HCT116 (cell line): ENCODE measurements at regions not wholly inside any gene's neighbourhood (a gene's known extent, or its start where the extent isn't known, plus 50 kb on each side); places are given as distances from the start of the nearest gene placed in this dataset.

ENCODE experiments used
- ATAC-seq: fragments of 200-7000 bp; cut with Tn5 transposase; 2 replicates; pipeline ENCODE4 v1.9.1; 2020; ENCODE audit warnings: mild to moderate bottlenecking, moderate library complexity
- BruUV-seq: library from RNA; stranded (reverse); fragments of 400-500 nt; replicated peaks from 2 replicates; lab custom pipeline; 2021; lab: Mats Ljungman, UMichigan
- CTCF ChIA-PET: fragments of 300-600 bp; sonication (Branson Sonifier 250); formaldehyde crosslinking; loops from one replicate; lab custom pipeline; 2021; ENCODE audit warnings: antibody characterized with exemption; lab: Charles Lee
- POLR2A ChIA-PET: fragments of 300-600, 350-600 bp; sonication (Branson Sonifier 250); formaldehyde crosslinking; loops from one replicate; lab custom pipeline; 2021; ENCODE audit warnings: antibody characterized with exemption; lab: Charles Lee
- RAD21 ChIA-PET, 2 experiments: fragments of 300-600 bp; sonication (Branson Sonifier 250); formaldehyde crosslinking; loops; one replicate each; lab custom pipeline; 2023; ENCODE audit warnings: low total read pairs in 2 of 2; ENCODE audit not compliant: uncharacterized antibody in 2 of 2, unreplicated experiment in 2 of 2, low non-redundant PET in 1 of 2; lab: Charles Lee
- DNase-seq: peaks from one replicate; pipeline ENCODE4 v3.0.0-alpha.2; 2010; ENCODE audit warnings: low read depth, low spot score
- H2AFZ ChIP-seq: fragments of 200-600 bp; shearing (Covaris generic), sonication (generic); 2 replicates; pipeline ENCODE4 v1.6.1; 2017; ENCODE audit warnings: low read depth, mixed run types, mixed read lengths, antibody characterized with exemption, low read length; ENCODE audit not compliant: poor library complexity, severe bottlenecking
- H3K27ac ChIP-seq: 2 replicates; pipeline ENCODE4 v1.5.1; 2012; ENCODE audit warnings: low read depth, low read length
- H3K27me3 ChIP-seq: fragments of 200-600 bp; sonication (generic); 2 replicates; pipeline ENCODE4 v1.6.1; 2016; ENCODE audit warnings: mixed run types, low read length, mixed read lengths; ENCODE audit not compliant: insufficient read depth
- H3K36me3 ChIP-seq, 2 experiments: fragments of 200-500 bp in 1 of 2; fragments of 200-600 bp in 1 of 2; sonication (Bioruptor generic) in 1 of 2; sonication (generic) in 1 of 2; 2 replicates each; pipeline versions ENCODE4 v1.5.1 to v1.6.1; 2014 to 2016; ENCODE audit warnings: low read length in 2 of 2, inconsistent platforms in 1 of 2, mixed read lengths in 1 of 2, mixed run types in 1 of 2; ENCODE audit not compliant: insufficient read depth in 2 of 2, control insufficient read depth in 1 of 2
- H3K4me1 ChIP-seq, 2 experiments: fragments of 200-600 bp in 1 of 2; sonication (generic) in 1 of 2; 2 replicates each; pipeline versions ENCODE4 v1.5.1 to v1.6.1; 2012 to 2017; ENCODE audit warnings: low read length in 2 of 2, inconsistent platforms in 1 of 2, mild to moderate bottlenecking in 1 of 2, mixed read lengths in 1 of 2, mixed run types in 1 of 2, moderate library complexity in 1 of 2; ENCODE audit not compliant: insufficient read depth in 2 of 2, control insufficient read depth in 1 of 2
- H3K4me2 ChIP-seq: fragments of 200-600 bp; sonication (generic); 2 replicates; pipeline ENCODE4 v1.6.1; 2017; ENCODE audit warnings: mixed run types, low read length, mixed read lengths
- H3K4me3 ChIP-seq, 2 experiments: fragments of 200-600 bp in 1 of 2; sonication (generic) in 1 of 2; replicated peaks in 1 of 2; 2 replicates each; pipeline ENCODE4 v1.5.1; 2011 to 2016; ENCODE audit warnings: low read length in 2 of 2, control low read depth in 1 of 2, low read depth in 1 of 2, mild to moderate bottlenecking in 1 of 2, mixed read lengths in 1 of 2, mixed run types in 1 of 2
- H3K79me2 ChIP-seq: fragments of 200-600 bp; sonication (generic); 2 replicates; pipeline ENCODE4 v1.6.1; 2017; ENCODE audit warnings: mild to moderate bottlenecking, mixed run types, low read length, moderate library complexity, mixed read lengths; ENCODE audit not compliant: insufficient read depth
- H3K9ac ChIP-seq: fragments of 200-600 bp; sonication (generic); 2 replicates; pipeline ENCODE4 v1.6.1; 2016; ENCODE audit warnings: low read length, mixed read lengths
- H3K9me2 ChIP-seq: fragments of 200-600 bp; sonication (generic), shearing (Covaris generic); 2 replicates; pipeline ENCODE4 v1.6.1; 2017; ENCODE audit warnings: mixed run types, mild to moderate bottlenecking, moderate library complexity; ENCODE audit not compliant: insufficient read depth
- H3K9me3 ChIP-seq, 2 experiments: fragments of 200-500 bp in 1 of 2; fragments of 200-600 bp in 1 of 2; sonication (Bioruptor generic) in 1 of 2; sonication (generic) in 1 of 2; 2 replicates each; pipeline ENCODE4 v1.6.1; 2014 to 2017; ENCODE audit warnings: low read length in 2 of 2, mixed read lengths in 2 of 2, inconsistent platforms in 1 of 2, low read depth in 1 of 2, mild to moderate bottlenecking in 1 of 2, mixed run types in 1 of 2, moderate library complexity in 1 of 2; ENCODE audit not compliant: control insufficient read depth in 1 of 2, insufficient read depth in 1 of 2
- H4K20me1 ChIP-seq: fragments of 200-600 bp; sonication (generic), shearing (Covaris generic); 2 replicates; pipeline ENCODE4 v1.6.1; 2017; ENCODE audit warnings: mixed run types, mild to moderate bottlenecking, moderate library complexity; ENCODE audit not compliant: insufficient read depth
- CBX3 ChIP-seq: IDR thresholded peaks from 2 replicates; pipeline ENCODE4 v1.6.1; 2012; ENCODE audit warnings: low read depth
- CEBPB ChIP-seq: IDR thresholded peaks from 2 replicates; pipeline ENCODE4 v1.6.1; 2012; ENCODE audit warnings: low read depth
- EGR1 ChIP-seq: IDR thresholded peaks from 2 replicates; pipeline ENCODE4 v1.6.1; 2012; ENCODE audit warnings: low read depth
- JUND ChIP-seq: IDR thresholded peaks from 2 replicates; pipeline ENCODE4 v1.6.1; 2012
- MAX ChIP-seq: IDR thresholded peaks from 2 replicates; pipeline ENCODE4 v1.6.1; 2012
- POLR2AphosphoS5 ChIP-seq: IDR thresholded peaks from 2 replicates; pipeline ENCODE4 v1.6.1; 2011; ENCODE audit warnings: mild to moderate bottlenecking, low read depth, low read length, moderate library complexity
- RAD21 ChIP-seq: IDR thresholded peaks from 2 replicates; pipeline ENCODE4 v1.6.1; 2012; ENCODE audit warnings: low read depth, mild to moderate bottlenecking
- SP1 ChIP-seq: IDR thresholded peaks from 2 replicates; pipeline ENCODE4 v1.6.1; 2012; ENCODE audit warnings: low read depth
- SRF ChIP-seq: IDR thresholded peaks from 2 replicates; pipeline ENCODE4 v1.6.1; 2012; ENCODE audit warnings: low read depth
- YY1 ChIP-seq: IDR thresholded peaks from 2 replicates; pipeline ENCODE4 v1.6.1; 2011; ENCODE audit warnings: low read length, low read depth, moderate library complexity, mild to moderate bottlenecking; ENCODE audit not compliant: insufficient replicate concordance; ENCODE audit errors: extremely low read depth
- ZFX ChIP-seq: fragments of 450-650 bp; IDR thresholded peaks from 2 replicates; pipeline ENCODE4 v1.6.1; 2017
- intact Hi-C: fragments of 100-400 bp; cut with micrococcal nuclease; formaldehyde crosslinking; loops from 2 replicates; pipeline ENCODE4 v1.10.0; 2022
- TF ChIP-seq, protein P1 (sequence below), 3 experiments: fragments of 200-600 bp in 1 of 3; sonication (generic) in 1 of 3; IDR thresholded peaks in 2 of 3; conservative IDR thresholded peaks in 1 of 3; 2 replicates each; pipeline ENCODE4 v1.5.1; 2012 to 2017; ENCODE audit warnings: low read depth in 2 of 3, low read length in 2 of 3, antibody characterized with exemption in 1 of 3, borderline replicate concordance in 1 of 3, control low read depth in 1 of 3, mild to moderate bottlenecking in 1 of 3, mixed read lengths in 1 of 3, mixed run types in 1 of 3, moderate library complexity in 1 of 3; ENCODE audit not compliant: insufficient read depth in 1 of 3
- TF ChIP-seq, protein P2 (sequence below): IDR thresholded peaks from 2 replicates; pipeline ENCODE4 v1.6.1; 2012; ENCODE audit warnings: low read depth

DNA sequence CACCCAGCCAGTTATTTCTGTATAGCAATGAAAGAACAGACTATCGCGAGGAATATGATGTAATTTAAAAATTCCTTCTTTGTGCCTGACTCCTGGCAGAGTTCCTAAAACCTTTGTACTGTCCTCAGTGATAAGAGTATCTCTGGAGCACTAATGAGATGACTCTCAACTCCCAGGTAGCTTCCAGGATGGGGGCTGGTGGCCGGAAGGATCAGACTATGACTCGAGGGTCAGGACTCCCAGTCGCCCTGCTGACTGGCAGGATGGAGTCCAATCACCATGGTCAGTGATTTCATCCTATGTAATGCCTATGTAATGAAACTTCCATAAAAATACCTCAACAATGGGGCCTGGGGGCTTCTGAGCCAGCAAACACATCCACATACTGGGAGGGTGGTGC is 135.1 kb downstream of the SHANK2 start:
- H3K9me3 ChIP-seq: no peaks in the 10 kb centered on the region
- peaks cover 0 to 8% of the 10 kb centered on the region in 2 experiments; a peak in 2 of 4 replicates for H3K4me1 ChIP-seq
- no peak overlapping the region for H3K4me2 ChIP-seq
- no peak overlapping the region for H2AFZ ChIP-seq
- no peak overlapping the region for H3K27ac ChIP-seq
- H3K36me3 ChIP-seq: no peaks in the 10 kb centered on the region
- H4K20me1 ChIP-seq: no peaks in the 10 kb centered on the region
- TF ChIP-seq YY1 (no peak), RAD21 (no peak), SRF (no peak), CBX3 (no peak), EGR1 (no peak), JUND (no peak), ZFX (no peak), CEBPB (no peak), SP1 (no peak), MAX (no peak), POLR2AphosphoS5 (no peak)
- TF ChIP-seq, protein P1, sequence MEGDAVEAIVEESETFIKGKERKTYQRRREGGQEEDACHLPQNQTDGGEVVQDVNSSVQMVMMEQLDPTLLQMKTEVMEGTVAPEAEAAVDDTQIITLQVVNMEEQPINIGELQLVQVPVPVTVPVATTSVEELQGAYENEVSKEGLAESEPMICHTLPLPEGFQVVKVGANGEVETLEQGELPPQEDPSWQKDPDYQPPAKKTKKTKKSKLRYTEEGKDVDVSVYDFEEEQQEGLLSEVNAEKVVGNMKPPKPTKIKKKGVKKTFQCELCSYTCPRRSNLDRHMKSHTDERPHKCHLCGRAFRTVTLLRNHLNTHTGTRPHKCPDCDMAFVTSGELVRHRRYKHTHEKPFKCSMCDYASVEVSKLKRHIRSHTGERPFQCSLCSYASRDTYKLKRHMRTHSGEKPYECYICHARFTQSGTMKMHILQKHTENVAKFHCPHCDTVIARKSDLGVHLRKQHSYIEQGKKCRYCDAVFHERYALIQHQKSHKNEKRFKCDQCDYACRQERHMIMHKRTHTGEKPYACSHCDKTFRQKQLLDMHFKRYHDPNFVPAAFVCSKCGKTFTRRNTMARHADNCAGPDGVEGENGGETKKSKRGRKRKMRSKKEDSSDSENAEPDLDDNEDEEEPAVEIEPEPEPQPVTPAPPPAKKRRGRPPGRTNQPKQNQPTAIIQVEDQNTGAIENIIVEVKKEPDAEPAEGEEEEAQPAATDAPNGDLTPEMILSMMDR (IDR thresholded peaks at IDR 0.05 in 2 of 3, conservative IDR thresholded peaks at IDR 0.05 in 1 of 3; ENCODE audit: borderline replicate concordance in 1 of 3, insufficient read depth in 1 of 3, low read depth in 2 of 3, low read length in 2 of 3): no peak
- TF ChIP-seq, protein P2, sequence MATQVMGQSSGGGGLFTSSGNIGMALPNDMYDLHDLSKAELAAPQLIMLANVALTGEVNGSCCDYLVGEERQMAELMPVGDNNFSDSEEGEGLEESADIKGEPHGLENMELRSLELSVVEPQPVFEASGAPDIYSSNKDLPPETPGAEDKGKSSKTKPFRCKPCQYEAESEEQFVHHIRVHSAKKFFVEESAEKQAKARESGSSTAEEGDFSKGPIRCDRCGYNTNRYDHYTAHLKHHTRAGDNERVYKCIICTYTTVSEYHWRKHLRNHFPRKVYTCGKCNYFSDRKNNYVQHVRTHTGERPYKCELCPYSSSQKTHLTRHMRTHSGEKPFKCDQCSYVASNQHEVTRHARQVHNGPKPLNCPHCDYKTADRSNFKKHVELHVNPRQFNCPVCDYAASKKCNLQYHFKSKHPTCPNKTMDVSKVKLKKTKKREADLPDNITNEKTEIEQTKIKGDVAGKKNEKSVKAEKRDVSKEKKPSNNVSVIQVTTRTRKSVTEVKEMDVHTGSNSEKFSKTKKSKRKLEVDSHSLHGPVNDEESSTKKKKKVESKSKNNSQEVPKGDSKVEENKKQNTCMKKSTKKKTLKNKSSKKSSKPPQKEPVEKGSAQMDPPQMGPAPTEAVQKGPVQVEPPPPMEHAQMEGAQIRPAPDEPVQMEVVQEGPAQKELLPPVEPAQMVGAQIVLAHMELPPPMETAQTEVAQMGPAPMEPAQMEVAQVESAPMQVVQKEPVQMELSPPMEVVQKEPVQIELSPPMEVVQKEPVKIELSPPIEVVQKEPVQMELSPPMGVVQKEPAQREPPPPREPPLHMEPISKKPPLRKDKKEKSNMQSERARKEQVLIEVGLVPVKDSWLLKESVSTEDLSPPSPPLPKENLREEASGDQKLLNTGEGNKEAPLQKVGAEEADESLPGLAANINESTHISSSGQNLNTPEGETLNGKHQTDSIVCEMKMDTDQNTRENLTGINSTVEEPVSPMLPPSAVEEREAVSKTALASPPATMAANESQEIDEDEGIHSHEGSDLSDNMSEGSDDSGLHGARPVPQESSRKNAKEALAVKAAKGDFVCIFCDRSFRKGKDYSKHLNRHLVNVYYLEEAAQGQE: no peak
- H3K4me3 ChIP-seq: no peak overlapping the region
- DNase-seq (no peak), ATAC-seq (no peak)
- BruUV-seq: no TSS peak
- H3K27me3 ChIP-seq: no peaks in the 10 kb centered on the region
- H3K79me2 ChIP-seq: no peaks in the 10 kb centered on the region
- H3K9ac ChIP-seq: no peak overlapping the region
- intact Hi-C loops: no loop called here
- H3K9me2 ChIP-seq: no peaks in the 10 kb centered on the region
- ChIA-PET CTCF (no interaction called here), RAD21 (no interaction called here), POLR2A (no interaction called here)
